CD4-positive, alpha-beta memory T cell (primary cell): ENCODE measurements at regions not wholly inside any gene's neighbourhood (a gene's known extent, or its start where the extent isn't known, plus 50 kb on each side); places are given as distances from the start of the nearest gene placed in this dataset.
A peak's percentile ranks its signal among the peaks of the same experiment; 100 is the strongest.

Source experiments
- CTCF ChIA-PET: fragments of 350-600 bp; sonication (Branson Sonifier 250); formaldehyde crosslinking; loops from one replicate; lab custom pipeline; 2021; ENCODE audit warnings: inconsistent platforms; ENCODE audit not compliant: partially characterized antibody; lab: Charles Lee
- POLR2A ChIA-PET: fragments of 350-600 bp; sonication (Branson Sonifier 250); formaldehyde crosslinking; loops from one replicate; lab custom pipeline; 2021; ENCODE audit not compliant: partially characterized antibody; lab: Charles Lee
- DNase-seq, 5 donors: peaks; one replicate each; pipeline versions ENCODE4 v3.0.0 to v3.0.0-alpha.2; 2020 to 2022; ENCODE audit warnings: mixed read lengths in 1 of 5
- H3K27ac ChIP-seq: one replicate; pipeline ENCODE4 v1.7.0; 2013; ENCODE audit warnings: low read depth, low read length
- H3K27me3 ChIP-seq: 2 replicates; pipeline ENCODE4 v1.7.0; 2013; ENCODE audit warnings: mild to moderate bottlenecking, low read length, moderate library complexity; ENCODE audit not compliant: insufficient read depth
- H3K36me3 ChIP-seq: 2 replicates; pipeline ENCODE4 v1.7.0; 2013; ENCODE audit warnings: mild to moderate bottlenecking, low read length, moderate library complexity; ENCODE audit not compliant: insufficient read depth
- H3K4me1 ChIP-seq: 2 replicates; pipeline ENCODE4 v1.7.0; 2013; ENCODE audit warnings: mild to moderate bottlenecking, low read length, moderate library complexity; ENCODE audit not compliant: insufficient read depth
- H3K4me3 ChIP-seq, 2 donors: one replicate each; pipeline ENCODE4 v1.7.0; 2013; ENCODE audit warnings: low read length in 2 of 2, mild to moderate bottlenecking in 1 of 2
- H3K9me3 ChIP-seq, 2 donors: one replicate each; pipeline ENCODE4 v1.7.0; 2013; ENCODE audit warnings: low read length in 2 of 2, control low read depth in 1 of 2; ENCODE audit not compliant: control insufficient read depth in 1 of 2
- H3K27ac Mint-ChIP-seq, 7 donors: one replicate each; pipeline ENCODE4 v1.8.0; 2020 to 2021; ENCODE audit warnings: mixed read lengths in 7 of 7, mild to moderate bottlenecking in 6 of 7, inconsistent platforms in 3 of 7, moderate library complexity in 3 of 7
- H3K27me3 Mint-ChIP-seq, 2 donors: one replicate each; pipeline ENCODE4 v1.8.0; 2020 to 2021; ENCODE audit warnings: mixed read lengths in 2 of 2
- H3K36me3 Mint-ChIP-seq, 2 donors: one replicate each; pipeline ENCODE4 v1.8.0; 2020 to 2021; ENCODE audit warnings: mixed read lengths in 2 of 2, inconsistent platforms in 1 of 2, mild to moderate bottlenecking in 1 of 2
- H3K4me1 Mint-ChIP-seq, 4 donors: one replicate each; pipeline ENCODE4 v1.8.0; 2020 to 2021; ENCODE audit warnings: mixed read lengths in 4 of 4, mild to moderate bottlenecking in 1 of 4
- H3K4me3 Mint-ChIP-seq, 8 donors: one replicate each; pipeline ENCODE4 v1.8.0; 2020 to 2021; ENCODE audit warnings: mixed read lengths in 8 of 8, mild to moderate bottlenecking in 7 of 8, moderate library complexity in 6 of 8, inconsistent platforms in 3 of 8
- H3K9me3 Mint-ChIP-seq, 8 donors: one replicate each; pipeline ENCODE4 v1.8.0; 2020 to 2021; ENCODE audit warnings: mixed read lengths in 8 of 8, mild to moderate bottlenecking in 5 of 8, inconsistent platforms in 3 of 8, moderate library complexity in 1 of 8
- intact Hi-C: fragments of 100-400 bp; cut with micrococcal nuclease; formaldehyde crosslinking; loops from one replicate; pipeline ENCODE4 v1.15.1; 2023

- H3K4me3 Mint-ChIP-seq = no peak overlapping the region
- no peaks in the 10 kb centered on the region for H3K9me3 ChIP-seq
- H3K27ac ChIP-seq = no peak overlapping the region
- H3K27ac Mint-ChIP-seq = no peak overlapping the region
- no peaks in the 10 kb centered on the region for H3K27me3 Mint-ChIP-seq
- no peak overlapping the region for H3K4me3 ChIP-seq
- no peaks in the 10 kb centered on the region for H3K36me3 ChIP-seq
- intact Hi-C loops = no loop called here
- H3K4me1 ChIP-seq = no peaks in the 10 kb centered on the region
- H3K9me3 Mint-ChIP-seq = peaks cover 2 to 7% (median 6%) of the 10 kb centered on the region in 8 donors
- H3K4me1 Mint-ChIP-seq = no peaks in the 10 kb centered on the region
- H3K36me3 Mint-ChIP-seq = no peaks in the 10 kb centered on the region
- no peak for DNase-seq
- CTCF ChIA-PET = no interaction called here
- no peaks in the 10 kb centered on the region for H3K27me3 ChIP-seq
- POLR2A ChIA-PET = no interaction called here
These were observed 214.2 kb upstream of the PCDH10 start for GRCh38 chr4:132934911-132935310.

- no peaks in the 10 kb centered on the region for H3K36me3 ChIP-seq
- H3K27me3 ChIP-seq = no peaks in the 10 kb centered on the region
- no peaks in the 10 kb centered on the region for H3K4me1 ChIP-seq
- no peaks in the 10 kb centered on the region for H3K27me3 Mint-ChIP-seq
- H3K9me3 ChIP-seq = peaks cover 0 to 3% of the 10 kb centered on the region in 2 donors
- peaks cover 2 to 17% (median 6%) of the 10 kb centered on the region in 8 donors for H3K9me3 Mint-ChIP-seq
- ChIA-PET CTCF (no interaction called here), POLR2A (no interaction called here)
- H3K27ac ChIP-seq = no peak overlapping the region
- no peak overlapping the region for H3K4me3 ChIP-seq
- H3K4me3 Mint-ChIP-seq = no peak overlapping the region
- DNase-seq = no peak
- no peak overlapping the region for H3K27ac Mint-ChIP-seq
- H3K4me1 Mint-ChIP-seq = no peaks in the 10 kb centered on the region
- no peaks in the 10 kb centered on the region for H3K36me3 Mint-ChIP-seq
- intact Hi-C loops = no loop called here
These were observed 193.9 kb upstream of the PCDH10 start for GRCh38 chr4:132955146-132955545.

- Histone ChIP-seq H3K36me3 (no peaks in the 10 kb centered on the region), H3K4me1 (no peaks in the 10 kb centered on the region), H3K9me3 (peaks cover 0 to 3% of the 10 kb centered on the region in 2 donors), H3K27me3 (no peaks in the 10 kb centered on the region), H3K27ac (no peak overlapping the region), H3K4me3 (no peak overlapping the region)
- ChIA-PET POLR2A (no interaction called here), CTCF (no interaction called here)
- no peak for DNase-seq
- Mint-ChIP-seq H3K9me3 (peaks cover 2 to 9% (median 5%) of the 10 kb centered on the region in 8 donors), H3K4me3 (no peak overlapping the region), H3K27ac (no peak overlapping the region), H3K36me3 (no peaks in the 10 kb centered on the region), H3K4me1 (no peaks in the 10 kb centered on the region), H3K27me3 (no peaks in the 10 kb centered on the region)
- intact Hi-C loops = no loop called here
These were observed 192.1 kb upstream of the PCDH10 start for GRCh38 chr4:132956962-132957361.

- H3K27ac Mint-ChIP-seq = no peak overlapping the region
- H3K36me3 Mint-ChIP-seq = no peaks in the 10 kb centered on the region
- intact Hi-C loops = no loop called here
- H3K27me3 Mint-ChIP-seq = no peaks in the 10 kb centered on the region
- Histone ChIP-seq H3K9me3 (peaks cover 0 to 3% of the 10 kb centered on the region in 2 donors), H3K27me3 (no peaks in the 10 kb centered on the region), H3K4me3 (no peak overlapping the region), H3K27ac (no peak overlapping the region), H3K36me3 (no peaks in the 10 kb centered on the region), H3K4me1 (no peaks in the 10 kb centered on the region)
- DNase-seq = peak in 1 of 5 donors; percentile 37
- H3K9me3 Mint-ChIP-seq = peaks cover 2 to 9% (median 6%) of the 10 kb centered on the region in 8 donors
- ChIA-PET POLR2A (no interaction called here), CTCF (no interaction called here)
- H3K4me1 Mint-ChIP-seq = no peaks in the 10 kb centered on the region
- no peak overlapping the region for H3K4me3 Mint-ChIP-seq
These were observed 190.4 kb upstream of the PCDH10 start for GRCh38 chr4:132958457-132959263.

GRCh38 chr4:132981611-132982010 lies 167.5 kb upstream of the PCDH10 start:
- no peak for DNase-seq
- Mint-ChIP-seq H3K4me3 (no peak overlapping the region), H3K27ac (no peak overlapping the region), H3K36me3 (no peaks in the 10 kb centered on the region), H3K4me1 (no peaks in the 10 kb centered on the region), H3K9me3 (peaks cover under 1 to 12% (median 4%) of the 10 kb centered on the region in 8 donors), H3K27me3 (no peaks in the 10 kb centered on the region)
- Histone ChIP-seq H3K9me3 (no peaks in the 10 kb centered on the region), H3K27me3 (no peaks in the 10 kb centered on the region), H3K4me1 (no peaks in the 10 kb centered on the region), H3K27ac (no peak overlapping the region), H3K4me3 (no peak overlapping the region), H3K36me3 (no peaks in the 10 kb centered on the region)
- POLR2A ChIA-PET = no interaction called here
- CTCF ChIA-PET = no interaction called here
- intact Hi-C loops = no loop called here

- H3K4me3 Mint-ChIP-seq = no peak overlapping the region
- H3K27me3 ChIP-seq = no peaks in the 10 kb centered on the region
- no peaks in the 10 kb centered on the region for H3K4me1 Mint-ChIP-seq
- no peaks in the 10 kb centered on the region for H3K27me3 Mint-ChIP-seq
- H3K9me3 Mint-ChIP-seq = peaks cover 2 to 11% (median 4%) of the 10 kb centered on the region in 8 donors
- intact Hi-C loops = no loop called here
- H3K27ac ChIP-seq = no peak overlapping the region
- no peaks in the 10 kb centered on the region for H3K4me1 ChIP-seq
- ChIA-PET POLR2A (no interaction called here), CTCF (no interaction called here)
- H3K36me3 Mint-ChIP-seq = no peaks in the 10 kb centered on the region
- H3K36me3 ChIP-seq = no peaks in the 10 kb centered on the region
- no peak overlapping the region for H3K27ac Mint-ChIP-seq
- no peak for DNase-seq
- H3K4me3 ChIP-seq = no peak overlapping the region
- no peaks in the 10 kb centered on the region for H3K9me3 ChIP-seq
These were observed 166.9 kb upstream of the PCDH10 start for GRCh38 chr4:132982151-132982550.

GRCh38 chr4:132991111-132991510 lies 158.0 kb upstream of the PCDH10 start:
- Mint-ChIP-seq H3K27me3 (no peaks in the 10 kb centered on the region), H3K4me1 (no peaks in the 10 kb centered on the region), H3K9me3 (peaks cover 0 to 8% (median 2%) of the 10 kb centered on the region in 8 donors), H3K36me3 (no peaks in the 10 kb centered on the region), H3K27ac (no peak overlapping the region), H3K4me3 (no peak overlapping the region)
- Histone ChIP-seq H3K27ac (no peak overlapping the region), H3K27me3 (no peaks in the 10 kb centered on the region), H3K36me3 (no peaks in the 10 kb centered on the region), H3K4me3 (no peak overlapping the region), H3K9me3 (no peaks in the 10 kb centered on the region), H3K4me1 (no peaks in the 10 kb centered on the region)
- intact Hi-C loops = no loop called here
- no peak for DNase-seq
- CTCF ChIA-PET = no interaction called here
- POLR2A ChIA-PET = no interaction called here
